PC-9 (cell line): ENCODE measurements at regions not wholly inside any gene's neighbourhood (a gene's known extent, or its start where the extent isn't known, plus 50 kb on each side); places are given as distances from the start of the nearest gene placed in this dataset.

Experiments used
- BruUV-seq: library from RNA; stranded (reverse); fragments of 400-500 nt; replicated peaks from 2 replicates; lab custom pipeline; 2021; lab: Mats Ljungman, UMichigan
- CTCF ChIA-PET: fragments of 300-600 bp; sonication (Branson Sonifier 250); formaldehyde crosslinking; loops from one replicate; lab custom pipeline; 2022; ENCODE audit warnings: antibody characterized with exemption; lab: Charles Lee
- POLR2A ChIA-PET: fragments of 300-600 bp; sonication (Branson Sonifier 250); formaldehyde crosslinking; loops from one replicate; lab custom pipeline; 2022; ENCODE audit warnings: antibody characterized with exemption; ENCODE audit not compliant: unreplicated experiment; lab: Charles Lee
- DNase-seq, 2 experiments: peaks; one replicate each; pipeline versions ENCODE4 v3.0.0 to v3.0.0-alpha.2; 2015 to 2022; ENCODE audit warnings: mixed read lengths in 1 of 2
- H2AFZ ChIP-seq: fragments of 200-600 bp; sonication (generic); 2 replicates; pipeline ENCODE4 v1.8.1; 2017; ENCODE audit warnings: antibody characterized with exemption
- H3F3A ChIP-seq: fragments of 200-600 bp; sonication (generic); 2 replicates; pipeline ENCODE4 v1.8.1; 2017; ENCODE audit warnings: antibody characterized with exemption, mild to moderate bottlenecking, low read depth; ENCODE audit not compliant: insufficient read depth
- H3K27ac ChIP-seq: fragments of 200-600 bp; sonication (generic); 2 replicates; pipeline ENCODE4 v1.6.1; 2016; ENCODE audit warnings: mixed run types
- H3K27me3 ChIP-seq: fragments of 200-600 bp; sonication (generic); 2 replicates; pipeline ENCODE4 v1.6.1; 2016; ENCODE audit warnings: low read depth, mixed run types; ENCODE audit not compliant: insufficient read depth
- H3K36me3 ChIP-seq: fragments of 200-600 bp; sonication (generic); 2 replicates; pipeline ENCODE4 v1.6.1; 2016; ENCODE audit warnings: low read depth, mixed run types
- H3K4me1 ChIP-seq: fragments of 200-600 bp; sonication (generic); replicated peaks from 2 replicates; pipeline ENCODE4 v1.6.1; 2016; ENCODE audit warnings: mixed run types; ENCODE audit not compliant: insufficient read depth
- H3K4me2 ChIP-seq: fragments of 200-600 bp; sonication (generic); 2 replicates; pipeline ENCODE4 v1.6.1; 2017; ENCODE audit warnings: mixed run types
- H3K4me3 ChIP-seq: fragments of 200-600 bp; sonication (generic); 2 replicates; pipeline ENCODE4 v1.6.1; 2016; ENCODE audit warnings: mixed run types
- H3K79me2 ChIP-seq: fragments of 200-600 bp; sonication (generic); 2 replicates; pipeline ENCODE4 v1.6.1; 2017; ENCODE audit warnings: low read depth, mixed run types
- H3K9me2 ChIP-seq: fragments of 200-600 bp; sonication (generic); 2 replicates; pipeline ENCODE4 v1.8.1; 2017; ENCODE audit warnings: mild to moderate bottlenecking; ENCODE audit not compliant: insufficient read depth
- H3K9me3 ChIP-seq: fragments of 200-600 bp; sonication (generic); 2 replicates; pipeline ENCODE4 v1.8.1; 2016; ENCODE audit warnings: low read depth; ENCODE audit not compliant: insufficient read depth
- H4K20me1 ChIP-seq: fragments of 200-600 bp; sonication (generic); 2 replicates; pipeline ENCODE4 v1.8.1; 2017; ENCODE audit not compliant: insufficient read depth
- CTCF ChIP-seq: fragments of 200-600 bp; sonication (generic); conservative IDR thresholded peaks from 2 replicates; pipeline ENCODE4 v1.6.1; 2017; ENCODE audit warnings: mixed run types, antibody characterized with exemption, mild to moderate bottlenecking, moderate library complexity
- EZH2 ChIP-seq: fragments of 200-600 bp; sonication (generic); IDR thresholded peaks from 2 replicates; pipeline ENCODE4 v1.8.0; 2017; ENCODE audit warnings: antibody characterized with exemption, low read depth
- intact Hi-C: fragments of 100-400 bp; cut with micrococcal nuclease; formaldehyde crosslinking; loops from one replicate; pipeline ENCODE4 v1.10.0; 2022; ENCODE audit not compliant: unreplicated experiment

- ChIA-PET CTCF (no interaction called here), POLR2A (no interaction called here)
- Histone ChIP-seq H3K4me3 (no peak overlapping the region), H3K4me1 (no peaks in the 10 kb centered on the region), H3K4me2 (no peak overlapping the region), H3K79me2 (no peaks in the 10 kb centered on the region), H3K9me2 (no peaks in the 10 kb centered on the region), H3K27me3 (peaks cover 5% of the 10 kb centered on the region), H2AFZ (no peak overlapping the region), H3K36me3 (no peaks in the 10 kb centered on the region), H3K9me3 (no peaks in the 10 kb centered on the region), H4K20me1 (no peaks in the 10 kb centered on the region), H3F3A (no peaks in the 10 kb centered on the region), H3K27ac (no peak overlapping the region)
- DNase-seq, result no peak
- BruUV-seq, result no TSS peak
- no peak for TF ChIP-seq EZH2
- no peak for TF ChIP-seq CTCF
- intact Hi-C loops, result no loop called here
These were observed 87.6 kb downstream of the BMP2 start for GRCh38 chr20:6855104-6855503.

GRCh38 chr20:6855796-6856195 lies 88.3 kb downstream of the BMP2 start:
- CTCF ChIA-PET, result no interaction called here

DNA sequence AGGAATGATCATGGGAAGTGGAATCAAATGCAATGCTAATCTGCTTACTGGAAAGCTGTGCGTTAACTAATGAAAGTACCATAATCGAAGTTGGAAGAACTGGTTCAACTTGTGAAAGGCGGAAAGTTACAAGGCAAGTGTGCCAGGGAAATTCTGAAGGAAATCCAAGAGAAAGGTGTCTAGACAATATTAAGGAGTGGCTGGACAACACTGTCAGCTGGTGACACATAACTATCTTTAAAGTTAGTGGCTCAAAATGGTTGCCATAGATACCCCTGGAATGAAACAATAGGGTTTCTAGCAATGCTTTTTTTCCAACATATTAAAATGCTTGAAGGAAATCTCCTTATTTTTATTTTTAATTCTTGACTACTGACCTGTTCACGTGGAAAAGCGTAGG lies 90.4 kb downstream of the BMP2 start:
- intact Hi-C loops, result no loop called here
- Histone ChIP-seq H3K27ac (no peak overlapping the region), H3K9me2 (no peaks in the 10 kb centered on the region), H3K79me2 (no peaks in the 10 kb centered on the region), H3K4me1 (no peaks in the 10 kb centered on the region), H3K27me3 (peaks cover 10% of the 10 kb centered on the region), H3K4me3 (no peak overlapping the region), H2AFZ (no peak overlapping the region), H3F3A (no peaks in the 10 kb centered on the region), H3K4me2 (no peak overlapping the region), H4K20me1 (no peaks in the 10 kb centered on the region), H3K36me3 (no peaks in the 10 kb centered on the region), H3K9me3 (no peaks in the 10 kb centered on the region)
- CTCF ChIA-PET, result no interaction called here
- DNase-seq, result no peak
- TF ChIP-seq CTCF, result no peak
- TF ChIP-seq EZH2, result no peak
- no TSS peak for BruUV-seq
- POLR2A ChIA-PET, result no interaction called here

More at GRCh38 chr20:6855796-6856195, 88.3 kb downstream of the BMP2 start:
- H3K79me2 ChIP-seq, result no peaks in the 10 kb centered on the region
- no peak overlapping the region for H3K27ac ChIP-seq
- no peaks in the 10 kb centered on the region for H3K9me2 ChIP-seq
- H4K20me1 ChIP-seq, result no peaks in the 10 kb centered on the region
- no peaks in the 10 kb centered on the region for H3F3A ChIP-seq
- no peaks in the 10 kb centered on the region for H3K9me3 ChIP-seq
- no peak for DNase-seq
- intact Hi-C loops, result no loop called here
- H3K4me3 ChIP-seq, result no peak overlapping the region
- H2AFZ ChIP-seq, result no peak overlapping the region
- no TSS peak for BruUV-seq
- TF ChIP-seq CTCF (no peak), EZH2 (no peak)
- H3K36me3 ChIP-seq, result no peaks in the 10 kb centered on the region
- H3K4me1 ChIP-seq, result no peaks in the 10 kb centered on the region
- POLR2A ChIA-PET, result no interaction called here
- H3K27me3 ChIP-seq, result peaks cover 5% of the 10 kb centered on the region
- no peak overlapping the region for H3K4me2 ChIP-seq
